Right atrium auricular region (tissue), 2 donors: ENCODE measurements at regions not wholly inside any gene's neighbourhood (a gene's known extent, or its start where the extent isn't known, plus 50 kb on each side); places are given as distances from the start of the nearest gene placed in this dataset.

Source experiments
- DNase-seq: peaks from one replicate; pipeline ENCODE4 v3.0.0-alpha.2; 2019; ENCODE audit warnings: low spot score
- H3K27ac ChIP-seq, 2 donors: fragments of 200-600 bp; sonication (generic); 1 replicate in 1 of 2; 2 replicates in 1 of 2; pipeline ENCODE4 v1.5.1; 2016 to 2019
- H3K27me3 ChIP-seq, 2 donors: fragments of 200-600 bp; sonication (generic); one replicate each; pipeline versions ENCODE4 v1.5.1 to v1.6.0; 2017 to 2019
- H3K36me3 ChIP-seq: fragments of 200-600 bp; sonication (generic); one replicate; pipeline ENCODE4 v1.5.1; 2016
- H3K4me1 ChIP-seq, 2 donors: fragments of 200-600 bp; sonication (generic); one replicate each; pipeline versions ENCODE4 v1.5.1 to v1.6.0; 2017 to 2019
- H3K4me3 ChIP-seq, 2 donors: fragments of 200-600 bp; sonication (generic); 1 replicate in 1 of 2; 2 replicates in 1 of 2; pipeline ENCODE4 v1.5.1; 2017 to 2019; ENCODE audit warnings: mild to moderate bottlenecking in 1 of 2, moderate library complexity in 1 of 2
- H3K9me3 ChIP-seq, 2 donors: fragments of 200-600 bp; sonication (generic); one replicate each; pipeline ENCODE4 v1.5.1; 2019
- TF ChIP-seq, protein P1 (sequence below), 2 donors: fragments of 200-600 bp; sonication (generic); IDR thresholded peaks; one replicate each; pipeline ENCODE4 v1.5.1; 2019; ENCODE audit warnings: antibody characterized with exemption in 2 of 2

GRCh38 chr9:103977163-103977562 is 116.9 kb upstream of the SMC2 start:
- H3K4me1 ChIP-seq = no peaks in the 10 kb centered on the region
- TF ChIP-seq, protein P1, sequence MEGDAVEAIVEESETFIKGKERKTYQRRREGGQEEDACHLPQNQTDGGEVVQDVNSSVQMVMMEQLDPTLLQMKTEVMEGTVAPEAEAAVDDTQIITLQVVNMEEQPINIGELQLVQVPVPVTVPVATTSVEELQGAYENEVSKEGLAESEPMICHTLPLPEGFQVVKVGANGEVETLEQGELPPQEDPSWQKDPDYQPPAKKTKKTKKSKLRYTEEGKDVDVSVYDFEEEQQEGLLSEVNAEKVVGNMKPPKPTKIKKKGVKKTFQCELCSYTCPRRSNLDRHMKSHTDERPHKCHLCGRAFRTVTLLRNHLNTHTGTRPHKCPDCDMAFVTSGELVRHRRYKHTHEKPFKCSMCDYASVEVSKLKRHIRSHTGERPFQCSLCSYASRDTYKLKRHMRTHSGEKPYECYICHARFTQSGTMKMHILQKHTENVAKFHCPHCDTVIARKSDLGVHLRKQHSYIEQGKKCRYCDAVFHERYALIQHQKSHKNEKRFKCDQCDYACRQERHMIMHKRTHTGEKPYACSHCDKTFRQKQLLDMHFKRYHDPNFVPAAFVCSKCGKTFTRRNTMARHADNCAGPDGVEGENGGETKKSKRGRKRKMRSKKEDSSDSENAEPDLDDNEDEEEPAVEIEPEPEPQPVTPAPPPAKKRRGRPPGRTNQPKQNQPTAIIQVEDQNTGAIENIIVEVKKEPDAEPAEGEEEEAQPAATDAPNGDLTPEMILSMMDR (IDR thresholded peaks at IDR 0.05) = no peak
- no peak for DNase-seq
- H3K9me3 ChIP-seq = peaks cover 0 to 7% of the 10 kb centered on the region in 2 donors
- H3K27ac ChIP-seq = no peak overlapping the region
- H3K4me3 ChIP-seq = no peak overlapping the region
- no peaks in the 10 kb centered on the region for H3K27me3 ChIP-seq
- H3K36me3 ChIP-seq = no peaks in the 10 kb centered on the region

- Histone ChIP-seq H3K4me3 (no peak overlapping the region), H3K27me3 (no peaks in the 10 kb centered on the region), H3K9me3 (no peaks in the 10 kb centered on the region), H3K27ac (no peak overlapping the region), H3K4me1 (no peaks in the 10 kb centered on the region), H3K36me3 (no peaks in the 10 kb centered on the region)
- TF ChIP-seq, protein P1 (IDR thresholded peaks at IDR 0.05) = no peak
- no peak for DNase-seq
Observed at GRCh38 chr9:103978396-103978795, 115.7 kb upstream of the SMC2 start.

GRCh38 chr9:103981912-103982311 is 112.2 kb upstream of the SMC2 start:
- Histone ChIP-seq H3K27ac (no peak overlapping the region), H3K4me1 (no peaks in the 10 kb centered on the region), H3K4me3 (no peak overlapping the region), H3K9me3 (no peaks in the 10 kb centered on the region), H3K36me3 (no peaks in the 10 kb centered on the region), H3K27me3 (no peaks in the 10 kb centered on the region)
- TF ChIP-seq, protein P1 (IDR thresholded peaks at IDR 0.05) = no peak
- no peak for DNase-seq

- Histone ChIP-seq H3K36me3 (no peaks in the 10 kb centered on the region), H3K4me3 (no peak overlapping the region), H3K9me3 (no peaks in the 10 kb centered on the region), H3K4me1 (no peaks in the 10 kb centered on the region), H3K27ac (no peak overlapping the region), H3K27me3 (no peaks in the 10 kb centered on the region)
- TF ChIP-seq, protein P1 (IDR thresholded peaks at IDR 0.05) = no peak
- no peak for DNase-seq
Observed at GRCh38 chr9:103985077-103985476, 109.0 kb upstream of the SMC2 start.

- Histone ChIP-seq H3K4me3 (no peak overlapping the region), H3K4me1 (no peaks in the 10 kb centered on the region), H3K27ac (no peak overlapping the region), H3K9me3 (no peaks in the 10 kb centered on the region), H3K27me3 (no peaks in the 10 kb centered on the region), H3K36me3 (no peaks in the 10 kb centered on the region)
- TF ChIP-seq, protein P1 (IDR thresholded peaks at IDR 0.05) = no peak
- DNase-seq = no peak
Observed at GRCh38 chr9:103988821-103989220, 105.3 kb upstream of the SMC2 start.

GRCh38 chr9:103990311-103990710 is 103.8 kb upstream of the SMC2 start:
- H3K4me1 ChIP-seq = no peaks in the 10 kb centered on the region

More at GRCh38 chr9:103990311-103990710, 103.8 kb upstream of the SMC2 start:
- no peaks in the 10 kb centered on the region for H3K36me3 ChIP-seq
- no peaks in the 10 kb centered on the region for H3K27me3 ChIP-seq
- no peaks in the 10 kb centered on the region for H3K9me3 ChIP-seq
- no peak overlapping the region for H3K27ac ChIP-seq
- H3K4me3 ChIP-seq = no peak overlapping the region
- no peak for DNase-seq
- TF ChIP-seq, protein P1 (IDR thresholded peaks at IDR 0.05) = no peak
